ENCODE measurements at regions not wholly inside any gene's neighbourhood (a gene's known extent, or its start where the extent isn't known, plus 50 kb on each side); places are given as distances from the start of the nearest gene placed in this dataset.

DNA sequence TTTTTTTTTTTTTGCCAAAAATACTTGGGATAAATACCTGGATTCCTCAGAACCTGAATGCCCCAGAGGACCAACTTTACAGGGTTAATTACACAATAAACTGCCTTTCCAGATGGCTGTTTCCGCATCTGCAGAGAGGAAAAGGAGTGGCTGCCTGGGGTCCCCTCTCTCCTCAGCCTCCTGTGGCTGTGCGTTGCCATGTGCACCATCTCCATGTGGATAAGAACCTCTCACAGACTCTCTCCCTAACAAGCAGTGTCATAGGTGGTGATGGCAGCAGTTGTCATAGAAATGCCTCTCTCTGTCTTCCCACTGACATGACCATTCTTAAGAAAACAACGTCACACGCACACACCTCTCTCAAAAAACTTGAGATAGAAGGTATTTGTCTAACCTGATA is 179.4 kb downstream of the RPLP1 start:
- TF ChIP-seq, protein P1, sequence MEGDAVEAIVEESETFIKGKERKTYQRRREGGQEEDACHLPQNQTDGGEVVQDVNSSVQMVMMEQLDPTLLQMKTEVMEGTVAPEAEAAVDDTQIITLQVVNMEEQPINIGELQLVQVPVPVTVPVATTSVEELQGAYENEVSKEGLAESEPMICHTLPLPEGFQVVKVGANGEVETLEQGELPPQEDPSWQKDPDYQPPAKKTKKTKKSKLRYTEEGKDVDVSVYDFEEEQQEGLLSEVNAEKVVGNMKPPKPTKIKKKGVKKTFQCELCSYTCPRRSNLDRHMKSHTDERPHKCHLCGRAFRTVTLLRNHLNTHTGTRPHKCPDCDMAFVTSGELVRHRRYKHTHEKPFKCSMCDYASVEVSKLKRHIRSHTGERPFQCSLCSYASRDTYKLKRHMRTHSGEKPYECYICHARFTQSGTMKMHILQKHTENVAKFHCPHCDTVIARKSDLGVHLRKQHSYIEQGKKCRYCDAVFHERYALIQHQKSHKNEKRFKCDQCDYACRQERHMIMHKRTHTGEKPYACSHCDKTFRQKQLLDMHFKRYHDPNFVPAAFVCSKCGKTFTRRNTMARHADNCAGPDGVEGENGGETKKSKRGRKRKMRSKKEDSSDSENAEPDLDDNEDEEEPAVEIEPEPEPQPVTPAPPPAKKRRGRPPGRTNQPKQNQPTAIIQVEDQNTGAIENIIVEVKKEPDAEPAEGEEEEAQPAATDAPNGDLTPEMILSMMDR (conservative IDR thresholded peaks at IDR 0.05), result no peak
- no peak for TF ChIP-seq EZH2 (IDR thresholded peaks at IDR 0.05; ENCODE audit: low read depth)

Data from PC-9 (cell line).